GM12801 (cell line): ENCODE measurements at regions not wholly inside any gene's neighbourhood (a gene's known extent, or its start where the extent isn't known, plus 50 kb on each side); places are given as distances from the start of the nearest gene placed in this dataset.

Experiments
- CTCF ChIP-seq: IDR thresholded peaks from one replicate; pipeline ENCODE4 v1.5.1; 2011; ENCODE audit warnings: control low read depth; ENCODE audit not compliant: insufficient read length; ENCODE audit errors: extremely low read depth

- no peak for TF ChIP-seq CTCF
Observed at GRCh38 chr15:98402486-98402885, 245.9 kb upstream of the IGF1R start.

- TF ChIP-seq CTCF = no peak
Observed at GRCh38 chr15:98403169-98403568, 245.2 kb upstream of the IGF1R start.

- no peak for TF ChIP-seq CTCF
Observed at GRCh38 chr15:98403569-98403968, 244.8 kb upstream of the IGF1R start.

- no peak for TF ChIP-seq CTCF
Observed at GRCh38 chr15:98405013-98405412, 243.3 kb upstream of the IGF1R start.

GRCh38 chr15:98408231-98408630 lies 240.1 kb upstream of the IGF1R start:
- TF ChIP-seq CTCF = no peak

GRCh38 chr15:98410328-98410727 lies 238.0 kb upstream of the IGF1R start:
- no peak for TF ChIP-seq CTCF

GRCh38 chr15:98412852-98413251 lies 235.5 kb upstream of the IGF1R start:
- TF ChIP-seq CTCF = no peak

GRCh38 chr15:98413933-98414546 lies 234.3 kb upstream of the IGF1R start:
- TF ChIP-seq CTCF = no peak
